ENCODE measurements at regions not wholly inside any gene's neighbourhood (a gene's known extent, or its start where the extent isn't known, plus 50 kb on each side); places are given as distances from the start of the nearest gene placed in this dataset.

- ATAC-seq (no peak), DNase-seq (no peak)
- ChIA-PET CTCF (no interaction called here), POLR2A (no interaction called here)
- intact Hi-C loops (cut with micrococcal nuclease), result no loop called here
- H3K4me1 Mint-ChIP-seq (ENCODE audit: low read depth), result no peaks in the 10 kb centered on the region
- no peak overlapping the region for H3K27ac Mint-ChIP-seq
- H3K9me3 Mint-ChIP-seq, result peaks cover 2% of the 10 kb centered on the region
- no peak for TF ChIP-seq CTCF (IDR thresholded peaks at IDR 0.05)
- H3K27me3 Mint-ChIP-seq, result no peaks in the 10 kb centered on the region
- no peak overlapping the region for H3K4me3 Mint-ChIP-seq
- no peaks in the 10 kb centered on the region for H3K36me3 Mint-ChIP-seq (ENCODE audit: low read depth)
These were observed 887.3 kb downstream of the NTRK3 start for GRCh38 chr15:87369269-87369668.

GRCh38 chr15:87368511-87368910 is 888.0 kb downstream of the NTRK3 start:
- Mint-ChIP-seq H3K4me3 (no peak overlapping the region), H3K27me3 (no peaks in the 10 kb centered on the region), H3K4me1 (ENCODE audit: low read depth) (no peaks in the 10 kb centered on the region), H3K36me3 (ENCODE audit: low read depth) (no peaks in the 10 kb centered on the region), H3K9me3 (peaks cover 2% of the 10 kb centered on the region), H3K27ac (no peak overlapping the region)
- no peak for ATAC-seq
- DNase-seq, result no peak
- no peak for TF ChIP-seq CTCF (IDR thresholded peaks at IDR 0.05)
- ChIA-PET POLR2A (no interaction called here), CTCF (no interaction called here)
- intact Hi-C loops (cut with micrococcal nuclease), result no loop called here

- no peak for TF ChIP-seq CTCF (IDR thresholded peaks at IDR 0.05)
- no peaks in the 10 kb centered on the region for H3K36me3 Mint-ChIP-seq (ENCODE audit: low read depth)
- no peak overlapping the region for H3K27ac Mint-ChIP-seq
- no peaks in the 10 kb centered on the region for H3K9me3 Mint-ChIP-seq
- intact Hi-C loops (cut with micrococcal nuclease), result no loop called here
- ChIA-PET POLR2A (no interaction called here), CTCF (no interaction called here)
- no peak overlapping the region for H3K4me3 Mint-ChIP-seq
- no peaks in the 10 kb centered on the region for H3K27me3 Mint-ChIP-seq
- no peak for ATAC-seq
- no peak for DNase-seq
- H3K4me1 Mint-ChIP-seq (ENCODE audit: low read depth), result no peaks in the 10 kb centered on the region
These were observed 891.4 kb downstream of the NTRK3 start for GRCh38 chr15:87365186-87365585.

GRCh38 chr15:87362531-87362930 is 894.0 kb downstream of the NTRK3 start:
- Mint-ChIP-seq H3K4me1 (ENCODE audit: low read depth) (no peaks in the 10 kb centered on the region), H3K27ac (no peak overlapping the region), H3K9me3 (no peaks in the 10 kb centered on the region), H3K36me3 (ENCODE audit: low read depth) (no peaks in the 10 kb centered on the region), H3K27me3 (no peaks in the 10 kb centered on the region), H3K4me3 (no peak overlapping the region)
- intact Hi-C loops (cut with micrococcal nuclease), result no loop called here
- ChIA-PET POLR2A (no interaction called here), CTCF (no interaction called here)
- TF ChIP-seq CTCF (IDR thresholded peaks at IDR 0.05), result no peak
- no peak for DNase-seq
- no peak for ATAC-seq

- DNase-seq, result no peak
- intact Hi-C loops (cut with micrococcal nuclease), result no loop called here
- Mint-ChIP-seq H3K27ac (no peak overlapping the region), H3K9me3 (no peaks in the 10 kb centered on the region), H3K27me3 (peaks cover 2% of the 10 kb centered on the region), H3K4me1 (ENCODE audit: low read depth) (no peaks in the 10 kb centered on the region), H3K4me3 (no peak overlapping the region), H3K36me3 (ENCODE audit: low read depth) (no peaks in the 10 kb centered on the region)
- ChIA-PET POLR2A (no interaction called here), CTCF (no interaction called here)
- TF ChIP-seq CTCF (IDR thresholded peaks at IDR 0.05), result no peak
- ATAC-seq, result no peak
These were observed 898.8 kb downstream of the NTRK3 start for GRCh38 chr15:87357637-87358313.
